HG02588 (cell line): ENCODE measurements at regions not wholly inside any gene's neighbourhood (a gene's known extent, or its start where the extent isn't known, plus 50 kb on each side); places are given as distances from the start of the nearest gene placed in this dataset.
"Not testable (repeated sequence)": the region's sequence is repeated elsewhere in the genome, so short reads cannot be mapped to it uniquely, and the experiment has no call there.

Experiments
- ATAC-seq: cut with Tn5 transposase; IDR thresholded peaks from one replicate; pipeline ENCODE4 v1.9.1; 2021; ENCODE audit warnings: mild to moderate bottlenecking, moderate library complexity; ENCODE audit not compliant: unreplicated experiment

GRCh38 chr5:143898916-143899591, 87.1 kb downstream of the HMHB1 start:
- no peak for ATAC-seq

GRCh38 chr5:143908959-143909358, 97.0 kb downstream of the HMHB1 start:
- no peak for ATAC-seq

GRCh38 chr5:143913008-143913752, 101.2 kb downstream of the HMHB1 start:
- ATAC-seq, result no peak

GRCh38 chr5:143914756-143915155, 102.8 kb downstream of the HMHB1 start:
- ATAC-seq, result no peak

DNA sequence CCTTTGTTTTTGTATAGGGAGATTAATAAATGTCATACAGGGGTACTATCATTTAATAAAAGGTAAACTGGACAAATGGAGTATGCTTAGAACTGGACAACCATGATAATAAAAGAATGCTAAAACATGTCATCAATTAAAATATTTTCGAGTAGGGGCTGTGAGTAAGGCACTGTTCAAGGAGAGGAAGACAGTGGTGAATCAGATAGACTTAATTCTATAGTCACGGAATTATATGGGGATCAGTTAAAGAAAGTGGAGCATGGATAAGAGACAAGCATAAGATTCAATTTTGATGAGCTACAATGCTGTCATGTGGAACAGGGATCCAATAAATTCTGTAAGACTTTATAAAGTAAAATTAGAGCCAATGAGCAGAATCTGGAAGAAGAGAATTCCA, 104.5 kb downstream of the HMHB1 start:
- no peak for ATAC-seq

GRCh38 chr5:143918961-143919360, 107.0 kb downstream of the HMHB1 start:
- no peak for ATAC-seq

- no peak for ATAC-seq
Observed at GRCh38 chr5:143920772-143921171, 108.8 kb downstream of the HMHB1 start.

GRCh38 chr5:143921525-143922311, 109.8 kb downstream of the HMHB1 start:
- no peak for ATAC-seq

DNA sequence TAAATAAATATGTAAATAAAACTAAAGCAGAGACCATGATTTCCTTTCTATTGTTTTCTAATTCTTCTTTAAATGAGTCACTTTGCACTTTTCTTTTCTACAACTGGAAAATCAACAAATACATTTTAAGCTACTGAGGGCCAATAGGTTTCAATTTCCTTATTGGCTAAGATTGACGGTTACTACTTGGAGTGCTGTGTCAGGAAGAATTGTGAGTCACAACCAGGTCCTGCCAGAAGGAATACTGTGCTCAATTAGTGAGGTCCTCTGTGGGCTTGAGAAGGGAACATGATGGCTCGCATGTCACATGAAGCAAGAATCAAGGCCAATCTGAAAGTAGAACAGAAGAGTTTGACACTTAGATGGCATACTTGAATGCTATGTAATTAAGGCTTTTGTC, 110.8 kb downstream of the HMHB1 start:
- ATAC-seq, result no peak

GRCh38 chr5:143923634-143924266, 111.8 kb downstream of the HMHB1 start:
- ATAC-seq, result no peak

GRCh38 chr5:143924311-143924978, 112.5 kb downstream of the HMHB1 start:
- no peak for ATAC-seq

DNA sequence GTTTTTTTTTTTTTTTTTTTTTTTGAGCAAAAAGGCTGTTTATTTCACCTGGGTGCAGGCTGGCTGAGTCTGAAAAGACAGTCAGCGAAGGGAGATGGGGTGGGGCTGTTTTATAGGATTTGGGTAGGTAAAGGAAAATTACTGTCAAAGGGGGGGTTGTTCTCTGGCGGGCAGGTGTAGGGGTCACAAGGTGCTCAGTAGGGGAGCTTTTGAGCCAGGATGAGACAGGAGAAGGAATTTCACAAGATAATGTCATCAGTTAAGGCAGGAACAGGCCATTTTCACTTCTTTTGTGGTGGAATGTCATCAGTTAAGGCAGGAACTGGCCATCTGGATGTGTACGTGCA, 113.0 kb downstream of the HMHB1 start:
- ATAC-seq, result not testable (repeated sequence)

- no peak for ATAC-seq
Observed at GRCh38 chr5:143929486-143929885, 117.5 kb downstream of the HMHB1 start.

DNA sequence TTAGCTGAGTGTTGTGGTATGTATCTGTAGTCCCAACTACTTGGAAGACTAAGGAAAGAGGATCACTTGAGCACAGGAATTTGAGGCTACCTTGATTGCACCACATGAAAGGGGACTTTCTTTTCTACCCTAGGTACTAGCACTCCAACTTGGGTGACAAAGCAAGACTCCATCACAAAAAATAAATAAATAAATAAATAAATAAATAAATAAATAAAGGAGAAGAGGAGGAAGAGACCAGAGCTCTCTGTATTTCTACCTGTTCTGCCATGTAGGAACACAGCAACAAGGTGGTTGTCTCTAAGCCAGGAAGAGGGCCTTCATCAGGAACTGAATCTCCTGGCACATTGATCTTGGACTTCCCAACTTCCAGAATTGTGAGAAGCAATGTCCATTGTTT, 118.6 kb downstream of the HMHB1 start:
- ATAC-seq, result no peak

DNA sequence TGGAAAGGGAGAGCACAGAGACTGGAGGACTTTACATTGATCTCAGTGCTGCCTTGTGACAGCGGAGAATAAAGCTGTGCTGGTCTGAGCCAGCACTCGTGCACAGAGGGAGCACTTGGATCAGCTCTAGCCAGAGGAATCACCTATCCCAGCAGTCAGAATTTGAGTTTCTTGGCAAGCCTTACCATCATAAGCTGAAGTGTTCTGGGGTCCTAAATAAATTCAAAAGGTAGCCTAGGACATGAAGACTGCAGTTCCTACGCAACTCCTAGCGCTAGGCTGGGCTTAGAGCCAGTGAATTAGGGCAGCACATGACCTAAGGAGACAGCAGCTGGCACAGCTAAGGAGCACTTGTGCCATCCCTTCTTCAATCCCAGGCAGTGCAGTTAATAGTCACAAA, 119.5 kb downstream of the HMHB1 start:
- ATAC-seq, result no peak

GRCh38 chr5:143931986-143932385, 120.0 kb downstream of the HMHB1 start:
- ATAC-seq, result no peak

GRCh38 chr5:143932584-143932983, 120.6 kb downstream of the HMHB1 start:
- ATAC-seq, result no peak

- ATAC-seq, result no peak
Observed at GRCh38 chr5:143933451-143933850, 121.5 kb downstream of the HMHB1 start.

GRCh38 chr5:143934821-143935220, 122.9 kb downstream of the HMHB1 start:
- no peak for ATAC-seq

DNA sequence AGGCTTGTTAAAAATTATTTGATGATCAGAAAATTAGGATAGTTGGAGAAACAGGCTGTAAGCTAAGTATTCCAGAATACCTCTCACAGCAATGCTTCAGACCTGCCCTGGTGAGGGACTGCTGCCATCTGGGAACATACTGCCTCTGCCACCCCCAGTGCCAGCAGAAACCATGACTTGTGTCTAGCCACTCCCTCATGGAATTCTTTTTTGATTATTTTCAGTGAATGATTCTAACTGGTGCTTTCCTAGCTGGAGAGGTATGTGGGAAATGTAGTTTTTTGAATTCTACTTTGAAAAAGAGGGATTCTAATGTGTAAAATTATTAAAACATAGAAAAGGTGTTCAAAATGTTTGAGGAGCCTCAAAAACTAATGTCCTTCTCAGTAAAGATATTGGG, 126.3 kb downstream of the HMHB1 start:
- ATAC-seq, result no peak

GRCh38 chr5:143946837-143947236, 134.9 kb downstream of the HMHB1 start:
- no peak for ATAC-seq
